GM19468 (cell line): ENCODE measurements at regions not wholly inside any gene's neighbourhood (a gene's known extent, or its start where the extent isn't known, plus 50 kb on each side); places are given as distances from the start of the nearest gene placed in this dataset.

Source experiments
- ATAC-seq: cut with Tn5 transposase; IDR thresholded peaks from one replicate; pipeline ENCODE4 v1.9.1; 2021; ENCODE audit warnings: mild to moderate bottlenecking, moderate library complexity, moderate number of reproducible peaks; ENCODE audit not compliant: unreplicated experiment; ENCODE audit errors: extremely low read depth

GRCh38 chr2:34031097-34031496 lies 432.0 kb upstream of the FAM98A start:
- ATAC-seq = no peak

GRCh38 chr2:34030273-34030672 lies 431.2 kb upstream of the FAM98A start:
- no peak for ATAC-seq

GRCh38 chr2:34029073-34029472 lies 430.0 kb upstream of the FAM98A start:
- ATAC-seq = no peak

GRCh38 chr2:34025196-34025595 lies 426.1 kb upstream of the FAM98A start:
- no peak for ATAC-seq

GRCh38 chr2:34012715-34013302 lies 413.7 kb upstream of the FAM98A start:
- peak; percentile 82 for ATAC-seq

GRCh38 chr2:34011684-34012083 lies 412.6 kb upstream of the FAM98A start:
- ATAC-seq = no peak

GRCh38 chr2:34005901-34006300 lies 406.8 kb upstream of the FAM98A start:
- no peak for ATAC-seq

GRCh38 chr2:34004936-34005335 lies 405.8 kb upstream of the FAM98A start:
- no peak for ATAC-seq

- no peak for ATAC-seq
These were observed 404.7 kb upstream of the FAM98A start for GRCh38 chr2:34003795-34004194.

- no peak for ATAC-seq
These were observed 402.5 kb upstream of the FAM98A start for GRCh38 chr2:34001557-34001956.

GRCh38 chr2:33984131-33984530 lies 385.0 kb upstream of the FAM98A start:
- ATAC-seq = no peak

GRCh38 chr2:33978471-33978870 lies 379.4 kb upstream of the FAM98A start:
- no peak for ATAC-seq

- ATAC-seq = no peak
These were observed 376.4 kb upstream of the FAM98A start for GRCh38 chr2:33975498-33975897.

- no peak for ATAC-seq
These were observed 368.0 kb upstream of the FAM98A start for GRCh38 chr2:33967103-33967502.

GRCh38 chr2:33958591-33958990 lies 359.5 kb upstream of the FAM98A start:
- no peak for ATAC-seq

- no peak for ATAC-seq
These were observed 350.3 kb upstream of the FAM98A start for GRCh38 chr2:33949371-33949770.

GRCh38 chr2:33946193-33946592 lies 347.1 kb upstream of the FAM98A start:
- ATAC-seq = no peak

- ATAC-seq = no peak
These were observed 334.1 kb upstream of the FAM98A start for GRCh38 chr2:33933203-33933602.

- no peak for ATAC-seq
These were observed 332.1 kb upstream of the FAM98A start for GRCh38 chr2:33931164-33931563.

- peak; percentile 87 for ATAC-seq
These were observed 330.4 kb upstream of the FAM98A start for GRCh38 chr2:33929467-33929866.

- no peak for ATAC-seq
These were observed 328.7 kb upstream of the FAM98A start for GRCh38 chr2:33927756-33928155.

- ATAC-seq = no peak
These were observed 326.2 kb upstream of the FAM98A start for GRCh38 chr2:33925311-33925710.
